ENCODE measurements at regions not wholly inside any gene's neighbourhood (a gene's known extent, or its start where the extent isn't known, plus 50 kb on each side); places are given as distances from the start of the nearest gene placed in this dataset.

- no peak for DNase-seq
- H3K4me1 ChIP-seq: no peaks in the 10 kb centered on the region
- no peak for ATAC-seq
- H3K4me3 ChIP-seq: no peak overlapping the region
- no peaks in the 10 kb centered on the region for H3K36me3 ChIP-seq
- no peak overlapping the region for H3K27ac ChIP-seq
- TF ChIP-seq POLR2A (IDR thresholded peaks at IDR 0.05) (no peak), CTCF (IDR thresholded peaks at IDR 0.05) (no peak)
- no peaks in the 10 kb centered on the region for H3K9me3 ChIP-seq
- H3K27me3 ChIP-seq: no peaks in the 10 kb centered on the region
- WGBS (ENCODE audit: insufficient coverage, low coverage, low lambda C conversion rate, missing lambda C conversion rate): 100% methylated on average over 2 of the region's 4 CpGs
- intact Hi-C loops (cut with DNase I): no loop called here
Measured at GRCh38 chr10:113293167-113293566, 259.7 kb upstream of the HABP2 start.

GRCh38 chr10:113294868-113295267, 258.0 kb upstream of the HABP2 start:
- TF ChIP-seq POLR2A (IDR thresholded peaks at IDR 0.05): no peak
- no peak for TF ChIP-seq CTCF (IDR thresholded peaks at IDR 0.05)
- Histone ChIP-seq H3K36me3 (no peaks in the 10 kb centered on the region), H3K27me3 (no peaks in the 10 kb centered on the region), H3K27ac (no peak overlapping the region), H3K9me3 (no peaks in the 10 kb centered on the region), H3K4me3 (no peak overlapping the region), H3K4me1 (no peaks in the 10 kb centered on the region)
- WGBS (ENCODE audit: insufficient coverage, low coverage, low lambda C conversion rate, missing lambda C conversion rate): 45% methylated on average over 3 of the region's 3 CpGs
- no peak for ATAC-seq
- intact Hi-C loops (cut with DNase I): no loop called here
- no peak for DNase-seq

- ATAC-seq: no peak
- TF ChIP-seq CTCF (IDR thresholded peaks at IDR 0.05): no peak
- TF ChIP-seq POLR2A (IDR thresholded peaks at IDR 0.05): no peak
- 51% methylated on average over 4 of the region's 5 CpGs for WGBS (ENCODE audit: insufficient coverage, low coverage, low lambda C conversion rate, missing lambda C conversion rate)
Measured at GRCh38 chr10:113297226-113297625, 255.6 kb upstream of the HABP2 start.

DNA sequence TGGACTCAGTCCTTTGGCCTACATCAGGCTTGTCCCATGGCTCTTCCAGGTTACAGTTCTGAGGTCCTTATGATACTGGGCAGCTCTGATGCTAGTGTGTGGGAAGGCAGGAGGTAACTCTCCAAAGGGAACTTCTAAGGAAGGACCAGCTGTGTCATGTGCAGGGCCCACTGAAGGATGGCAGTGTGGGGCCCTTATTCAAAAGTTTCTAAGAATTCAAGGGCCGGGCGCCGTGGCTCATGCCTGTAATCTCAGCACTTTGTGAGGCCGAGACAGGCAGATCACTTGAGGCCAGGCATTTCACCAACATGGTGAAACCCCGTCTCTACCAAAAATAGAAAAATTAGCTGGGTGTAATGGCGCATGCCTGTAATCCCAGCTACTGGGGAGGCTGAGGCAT, 254.2 kb upstream of the HABP2 start:
- WGBS (ENCODE audit: insufficient coverage, low coverage, low lambda C conversion rate, missing lambda C conversion rate): 83% methylated on average over 2 of the region's 6 CpGs
- intact Hi-C loops (cut with DNase I): no loop called here
- H3K27me3 ChIP-seq: no peaks in the 10 kb centered on the region
- no peak for TF ChIP-seq CTCF (IDR thresholded peaks at IDR 0.05)
- no peak for TF ChIP-seq POLR2A (IDR thresholded peaks at IDR 0.05)
- H3K4me3 ChIP-seq: no peak overlapping the region
- no peaks in the 10 kb centered on the region for H3K4me1 ChIP-seq
- no peaks in the 10 kb centered on the region for H3K36me3 ChIP-seq
- ATAC-seq: no peak
- H3K27ac ChIP-seq: no peak overlapping the region
- no peak for DNase-seq
- H3K9me3 ChIP-seq: no peaks in the 10 kb centered on the region

More at GRCh38 chr10:113297226-113297625, 255.6 kb upstream of the HABP2 start:
- no peak overlapping the region for H3K27ac ChIP-seq
- no peaks in the 10 kb centered on the region for H3K36me3 ChIP-seq
- H3K27me3 ChIP-seq: no peaks in the 10 kb centered on the region
- no peaks in the 10 kb centered on the region for H3K4me1 ChIP-seq
- intact Hi-C loops (cut with DNase I): no loop called here
- no peak overlapping the region for H3K4me3 ChIP-seq
- no peaks in the 10 kb centered on the region for H3K9me3 ChIP-seq
- no peak for DNase-seq

DNA sequence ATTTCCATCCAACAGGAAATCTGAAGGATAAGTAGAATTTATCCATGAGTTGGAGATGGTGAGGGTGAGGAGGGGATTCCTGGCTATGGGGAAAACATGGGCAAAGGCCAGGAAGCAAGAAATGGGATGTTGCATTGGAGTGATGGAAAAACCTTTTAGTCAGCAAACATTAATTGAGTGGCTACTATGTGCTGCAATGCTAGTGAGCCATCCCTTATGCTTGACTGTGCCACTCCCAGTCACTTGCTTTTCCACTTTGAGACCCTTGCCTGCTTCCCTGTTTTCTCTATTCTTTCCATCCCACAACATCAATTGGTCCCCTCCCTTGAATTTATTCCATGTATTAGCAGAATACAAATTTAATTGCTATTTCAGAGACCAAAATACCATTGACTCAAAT, 252.7 kb upstream of the HABP2 start:
- Histone ChIP-seq H3K9me3 (no peaks in the 10 kb centered on the region), H3K27me3 (no peaks in the 10 kb centered on the region), H3K4me3 (no peak overlapping the region), H3K36me3 (no peaks in the 10 kb centered on the region), H3K27ac (no peak overlapping the region), H3K4me1 (no peaks in the 10 kb centered on the region)
- TF ChIP-seq CTCF (IDR thresholded peaks at IDR 0.05) (no peak), POLR2A (IDR thresholded peaks at IDR 0.05) (no peak)
- intact Hi-C loops (cut with DNase I): no loop called here
- ATAC-seq (no peak), DNase-seq (no peak)

Data from right lobe of liver (tissue), 6 donors.